Transverse colon (tissue), 3 donors: ENCODE measurements at regions not wholly inside any gene's neighbourhood (a gene's known extent, or its start where the extent isn't known, plus 50 kb on each side); places are given as distances from the start of the nearest gene placed in this dataset.

Experiments used
- EP300 ChIP-seq: sonication (generic); formaldehyde crosslinking; IDR thresholded peaks from one replicate; pipeline ENCODE4 v1.6.1; 2017; ENCODE audit warnings: antibody characterized with exemption, low read depth
- TF ChIP-seq, protein P1 (sequence below), 5 experiments: fragments of 200-600 bp in 3 of 5; fragments of 450-650 bp in 2 of 5; sonication (generic) in 3 of 5; IDR thresholded peaks; 1 replicate in 2 of 5; 2 replicates in 3 of 5; pipeline ENCODE4 v1.5.1; 2016 to 2017; ENCODE audit warnings: antibody characterized with exemption in 5 of 5, inconsistent platforms in 3 of 5, mild to moderate bottlenecking in 2 of 5, moderate library complexity in 1 of 5

DNA sequence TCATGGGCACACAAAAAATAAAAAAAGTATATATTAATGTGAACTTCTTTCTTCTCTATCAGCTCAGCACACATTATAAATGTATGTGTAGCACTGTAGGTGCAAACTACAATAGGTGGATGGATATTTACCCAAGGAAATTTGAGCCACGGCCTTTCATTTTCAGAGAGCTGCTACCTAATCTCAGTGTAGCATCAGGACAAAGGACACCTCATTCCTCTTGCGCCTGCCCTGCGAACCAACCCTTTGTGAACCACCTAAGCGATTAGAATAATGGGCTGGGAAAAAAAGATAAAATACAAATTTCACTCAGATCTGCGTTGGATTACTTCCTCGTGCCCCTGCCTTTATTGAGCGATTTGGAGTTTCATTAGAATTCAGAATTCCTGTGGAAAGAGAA, 263.2 kb downstream of the NR2F2 start:
- TF ChIP-seq, protein P1, sequence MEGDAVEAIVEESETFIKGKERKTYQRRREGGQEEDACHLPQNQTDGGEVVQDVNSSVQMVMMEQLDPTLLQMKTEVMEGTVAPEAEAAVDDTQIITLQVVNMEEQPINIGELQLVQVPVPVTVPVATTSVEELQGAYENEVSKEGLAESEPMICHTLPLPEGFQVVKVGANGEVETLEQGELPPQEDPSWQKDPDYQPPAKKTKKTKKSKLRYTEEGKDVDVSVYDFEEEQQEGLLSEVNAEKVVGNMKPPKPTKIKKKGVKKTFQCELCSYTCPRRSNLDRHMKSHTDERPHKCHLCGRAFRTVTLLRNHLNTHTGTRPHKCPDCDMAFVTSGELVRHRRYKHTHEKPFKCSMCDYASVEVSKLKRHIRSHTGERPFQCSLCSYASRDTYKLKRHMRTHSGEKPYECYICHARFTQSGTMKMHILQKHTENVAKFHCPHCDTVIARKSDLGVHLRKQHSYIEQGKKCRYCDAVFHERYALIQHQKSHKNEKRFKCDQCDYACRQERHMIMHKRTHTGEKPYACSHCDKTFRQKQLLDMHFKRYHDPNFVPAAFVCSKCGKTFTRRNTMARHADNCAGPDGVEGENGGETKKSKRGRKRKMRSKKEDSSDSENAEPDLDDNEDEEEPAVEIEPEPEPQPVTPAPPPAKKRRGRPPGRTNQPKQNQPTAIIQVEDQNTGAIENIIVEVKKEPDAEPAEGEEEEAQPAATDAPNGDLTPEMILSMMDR (IDR thresholded peaks at IDR 0.05): no peak
- no peak for TF ChIP-seq EP300
